ENCODE measurements at regions not wholly inside any gene's neighbourhood (a gene's known extent, or its start where the extent isn't known, plus 50 kb on each side); places are given as distances from the start of the nearest gene placed in this dataset.

- Mint-ChIP-seq H3K36me3 (ENCODE audit: low read depth) (no peaks in the 10 kb centered on the region), H3K27me3 (ENCODE audit: low read depth, poor library complexity) (peaks cover 6% of the 10 kb centered on the region), H3K4me3 (no peak overlapping the region), H3K9me3 (no peaks in the 10 kb centered on the region), H3K4me1 (peaks cover 8% of the 10 kb centered on the region), H3K27ac (no peak overlapping the region)
- no peak for DNase-seq
- no peak for TF ChIP-seq CTCF (IDR thresholded peaks at IDR 0.05)
Measured at GRCh38 chr13:32905864-32906180, 110.4 kb upstream of the KL start.

- H3K36me3 Mint-ChIP-seq (ENCODE audit: low read depth) = no peaks in the 10 kb centered on the region
Measured at GRCh38 chr13:32907211-32907610, 109.0 kb upstream of the KL start.

GRCh38 chr13:32910530-32910929 lies 105.7 kb upstream of the KL start:
- Mint-ChIP-seq H3K4me3 (no peak overlapping the region), H3K9me3 (no peaks in the 10 kb centered on the region), H3K27me3 (ENCODE audit: low read depth, poor library complexity) (peaks cover 4% of the 10 kb centered on the region), H3K27ac (no peak overlapping the region), H3K36me3 (ENCODE audit: low read depth) (no peaks in the 10 kb centered on the region), H3K4me1 (peaks cover 4% of the 10 kb centered on the region)
- no peak for TF ChIP-seq CTCF (IDR thresholded peaks at IDR 0.05)
- DNase-seq = no peak

More at GRCh38 chr13:32907211-32907610, 109.0 kb upstream of the KL start:
- Mint-ChIP-seq H3K4me1 (peaks cover 12% of the 10 kb centered on the region), H3K27ac (no peak overlapping the region), H3K27me3 (ENCODE audit: low read depth, poor library complexity) (peaks cover 6% of the 10 kb centered on the region), H3K9me3 (no peaks in the 10 kb centered on the region), H3K4me3 (no peak overlapping the region)
- no peak for TF ChIP-seq CTCF (IDR thresholded peaks at IDR 0.05)
- DNase-seq = no peak

- H3K36me3 Mint-ChIP-seq (ENCODE audit: low read depth) = peaks cover 3% of the 10 kb centered on the region
- H3K9me3 Mint-ChIP-seq = peaks cover 4% of the 10 kb centered on the region
- H3K4me1 Mint-ChIP-seq = peaks cover 4% of the 10 kb centered on the region
- DNase-seq = peak; percentile 12
- peaks cover 13% of the 10 kb centered on the region for H3K27me3 Mint-ChIP-seq (ENCODE audit: low read depth, poor library complexity)
- no peak overlapping the region for H3K4me3 Mint-ChIP-seq
- peak overlapping the region; percentile 69 for H3K27ac Mint-ChIP-seq
- TF ChIP-seq CTCF (IDR thresholded peaks at IDR 0.05) = peak; percentile 47
Measured at GRCh38 chr13:32911506-32911905, 104.7 kb upstream of the KL start.

- DNase-seq = no peak
- peaks cover 4% of the 10 kb centered on the region for H3K4me1 Mint-ChIP-seq
- H3K9me3 Mint-ChIP-seq = peaks cover 16% of the 10 kb centered on the region
- peaks cover 19% of the 10 kb centered on the region for H3K27me3 Mint-ChIP-seq (ENCODE audit: low read depth, poor library complexity)
- no peak for TF ChIP-seq CTCF (IDR thresholded peaks at IDR 0.05)
- peaks cover 9% of the 10 kb centered on the region for H3K36me3 Mint-ChIP-seq (ENCODE audit: low read depth)
- H3K27ac Mint-ChIP-seq = no peak overlapping the region
- H3K4me3 Mint-ChIP-seq = no peak overlapping the region
Measured at GRCh38 chr13:32914686-32915085, 101.5 kb upstream of the KL start.

- Mint-ChIP-seq H3K4me1 (no peaks in the 10 kb centered on the region), H3K27me3 (ENCODE audit: low read depth, poor library complexity) (peaks cover 16% of the 10 kb centered on the region), H3K27ac (no peak overlapping the region), H3K4me3 (no peak overlapping the region), H3K36me3 (ENCODE audit: low read depth) (peaks cover 9% of the 10 kb centered on the region), H3K9me3 (peaks cover 16% of the 10 kb centered on the region)
- no peak for TF ChIP-seq CTCF (IDR thresholded peaks at IDR 0.05)
- no peak for DNase-seq
Measured at GRCh38 chr13:32917504-32917903, 98.7 kb upstream of the KL start.

All from nephron progenitor cell (in vitro differentiated cells).